Stomach (tissue), 8 donors: ENCODE measurements at regions not wholly inside any gene's neighbourhood (a gene's known extent, or its start where the extent isn't known, plus 50 kb on each side); places are given as distances from the start of the nearest gene placed in this dataset.

Experiments used
- DNase-seq, 2 donors: peaks; one replicate each; pipeline versions ENCODE4 v3.0.0 to v3.0.0-alpha.2; 2013 to 2019
- H3K27ac ChIP-seq, 5 donors: fragments of 200-600 bp in 4 of 5; sonication (generic) in 4 of 5; one replicate each; pipeline ENCODE4 v1.5.1; 2013 to 2019; ENCODE audit warnings: mild to moderate bottlenecking in 1 of 5, moderate library complexity in 1 of 5
- H3K27me3 ChIP-seq, 3 donors: fragments of 200-600 bp; sonication (generic); one replicate each; pipeline ENCODE4 v1.5.1; 2017 to 2019; ENCODE audit warnings: mixed run types in 1 of 3
- H3K36me3 ChIP-seq, 4 donors: fragments of 200-600 bp; sonication (generic); 1 replicate in 3 of 4; 2 replicates in 1 of 4; pipeline ENCODE4 v1.5.1; 2016 to 2019
- H3K4me1 ChIP-seq, 4 donors: fragments of 200-600 bp; sonication (generic); one replicate each; pipeline ENCODE4 v1.5.1; 2016 to 2019
- H3K4me3 ChIP-seq, 4 donors: fragments of 200-600 bp; sonication (generic) in 3 of 4; one replicate each; pipeline ENCODE4 v1.5.1; 2016 to 2019; ENCODE audit warnings: mild to moderate bottlenecking in 1 of 4
- H3K9me3 ChIP-seq, 4 donors: fragments of 200-600 bp; sonication (generic); one replicate each; pipeline ENCODE4 v1.5.1; 2016 to 2019
- EP300 ChIP-seq: sonication (generic); formaldehyde crosslinking; IDR thresholded peaks from one replicate; pipeline ENCODE4 v1.6.1; 2017; ENCODE audit warnings: antibody characterized with exemption
- POLR2A ChIP-seq, 4 donors: fragments of 450-650 bp; IDR thresholded peaks; one replicate each; pipeline ENCODE4 v1.6.1; 2016; ENCODE audit warnings: antibody characterized with exemption in 4 of 4, control low read depth in 2 of 4, mild to moderate bottlenecking in 1 of 4, moderate library complexity in 1 of 4
- POLR2AphosphoS5 ChIP-seq, 3 donors: sonication (generic); formaldehyde crosslinking; IDR thresholded peaks; one replicate each; pipeline ENCODE4 v1.6.1; 2016; ENCODE audit warnings: antibody characterized with exemption in 3 of 3
- WGBS, 5 donors: extraction: QIAGEN DNeasy Blood & Tissue Kit in 3 of 5; methylation state at CpG; one replicate each; pipeline versions ENCODE4 v1.1.5 to v1.1.7; 2013 to 2018; 5-methylcytosine and 5-hydroxymethylcytosine counted together
- intact Hi-C: fragments of 100-400 bp; cut with DNase I; formaldehyde crosslinking; loops from one replicate; pipeline ENCODE4 v1.15.1; 2023; ENCODE audit warnings: low total_unique reads
- TF ChIP-seq, protein P1 (sequence below), 7 experiments: fragments of 450-650 bp in 4 of 7; fragments of 200-600 bp in 3 of 7; sonication (generic) in 3 of 7; IDR thresholded peaks; one replicate each; pipeline ENCODE4 v1.5.1; 2016 to 2019; ENCODE audit warnings: antibody characterized with exemption in 7 of 7, control low read depth in 2 of 7, mild to moderate bottlenecking in 1 of 7
- donor health status: healthy with polysubstance abuse.
- donor health status: Bipolar disorder and iron deficiency.
- donor health status: healthy.

- Histone ChIP-seq H3K9me3 (no peaks in the 10 kb centered on the region), H3K4me3 (no peak overlapping the region), H3K27ac (no peak overlapping the region), H3K4me1 (no peaks in the 10 kb centered on the region), H3K36me3 (no peaks in the 10 kb centered on the region), H3K27me3 (no peaks in the 10 kb centered on the region)
- DNase-seq, result no peak
- 71 to 90% (median 75%) methylated on average over 1 of the region's 1 CpG for WGBS, 5 donors
- TF ChIP-seq POLR2A (IDR thresholded peaks at IDR 0.05), result no peak
- TF ChIP-seq EP300, result no peak
- TF ChIP-seq POLR2AphosphoS5 (IDR thresholded peaks at IDR 0.05), result no peak
- TF ChIP-seq, protein P1, sequence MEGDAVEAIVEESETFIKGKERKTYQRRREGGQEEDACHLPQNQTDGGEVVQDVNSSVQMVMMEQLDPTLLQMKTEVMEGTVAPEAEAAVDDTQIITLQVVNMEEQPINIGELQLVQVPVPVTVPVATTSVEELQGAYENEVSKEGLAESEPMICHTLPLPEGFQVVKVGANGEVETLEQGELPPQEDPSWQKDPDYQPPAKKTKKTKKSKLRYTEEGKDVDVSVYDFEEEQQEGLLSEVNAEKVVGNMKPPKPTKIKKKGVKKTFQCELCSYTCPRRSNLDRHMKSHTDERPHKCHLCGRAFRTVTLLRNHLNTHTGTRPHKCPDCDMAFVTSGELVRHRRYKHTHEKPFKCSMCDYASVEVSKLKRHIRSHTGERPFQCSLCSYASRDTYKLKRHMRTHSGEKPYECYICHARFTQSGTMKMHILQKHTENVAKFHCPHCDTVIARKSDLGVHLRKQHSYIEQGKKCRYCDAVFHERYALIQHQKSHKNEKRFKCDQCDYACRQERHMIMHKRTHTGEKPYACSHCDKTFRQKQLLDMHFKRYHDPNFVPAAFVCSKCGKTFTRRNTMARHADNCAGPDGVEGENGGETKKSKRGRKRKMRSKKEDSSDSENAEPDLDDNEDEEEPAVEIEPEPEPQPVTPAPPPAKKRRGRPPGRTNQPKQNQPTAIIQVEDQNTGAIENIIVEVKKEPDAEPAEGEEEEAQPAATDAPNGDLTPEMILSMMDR (IDR thresholded peaks at IDR 0.05), result no peak
- intact Hi-C loops, result no loop called here
Observed at GRCh38 chr1:95671098-95671497, 437.1 kb downstream of the RWDD3 start.

DNA sequence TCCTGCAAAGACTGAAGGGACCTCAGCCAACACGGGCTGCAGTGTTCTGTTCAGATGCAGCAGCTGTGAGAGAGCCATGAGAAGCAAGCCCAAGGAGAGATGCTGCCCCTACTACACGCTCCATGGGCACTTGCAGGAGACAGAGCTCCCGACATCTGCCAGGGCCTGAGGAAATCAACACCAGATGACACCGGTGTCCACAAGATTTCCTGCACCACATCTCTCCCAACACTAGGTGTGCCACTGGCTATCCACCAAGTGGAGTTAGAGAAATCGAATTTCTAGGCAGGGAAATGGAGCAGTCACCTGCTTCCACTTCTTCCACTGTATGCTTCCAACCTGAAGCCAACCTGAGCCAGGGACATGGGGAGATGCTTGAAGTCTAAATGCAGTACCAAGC lies 445.3 kb downstream of the RWDD3 start:
- Histone ChIP-seq H3K27ac (no peak overlapping the region), H3K4me3 (no peak overlapping the region), H3K9me3 (no peaks in the 10 kb centered on the region), H3K36me3 (no peaks in the 10 kb centered on the region), H3K27me3 (no peaks in the 10 kb centered on the region), H3K4me1 (no peaks in the 10 kb centered on the region)
- intact Hi-C loops, result no loop called here
- 71 to 85% (median 81%) methylated on average over 5 of the region's 5 CpGs for WGBS, 5 donors
- DNase-seq, result no peak
- TF ChIP-seq POLR2AphosphoS5 (IDR thresholded peaks at IDR 0.05) (no peak), POLR2A (IDR thresholded peaks at IDR 0.05) (no peak), EP300 (no peak)
- TF ChIP-seq, protein P1 (IDR thresholded peaks at IDR 0.05), result no peak

GRCh38 chr1:95685081-95685480 lies 451.1 kb downstream of the RWDD3 start:
- Histone ChIP-seq H3K27ac (no peak overlapping the region), H3K27me3 (no peaks in the 10 kb centered on the region), H3K4me1 (no peaks in the 10 kb centered on the region), H3K4me3 (no peak overlapping the region), H3K9me3 (no peaks in the 10 kb centered on the region), H3K36me3 (no peaks in the 10 kb centered on the region)
- TF ChIP-seq, protein P1 (IDR thresholded peaks at IDR 0.05), result no peak
- TF ChIP-seq POLR2AphosphoS5 (IDR thresholded peaks at IDR 0.05), result no peak
- DNase-seq, result no peak
- 34 to 48% (median 43%) methylated on average over 2 of the region's 2 CpGs for WGBS, 5 donors
- intact Hi-C loops, result no loop called here

DNA sequence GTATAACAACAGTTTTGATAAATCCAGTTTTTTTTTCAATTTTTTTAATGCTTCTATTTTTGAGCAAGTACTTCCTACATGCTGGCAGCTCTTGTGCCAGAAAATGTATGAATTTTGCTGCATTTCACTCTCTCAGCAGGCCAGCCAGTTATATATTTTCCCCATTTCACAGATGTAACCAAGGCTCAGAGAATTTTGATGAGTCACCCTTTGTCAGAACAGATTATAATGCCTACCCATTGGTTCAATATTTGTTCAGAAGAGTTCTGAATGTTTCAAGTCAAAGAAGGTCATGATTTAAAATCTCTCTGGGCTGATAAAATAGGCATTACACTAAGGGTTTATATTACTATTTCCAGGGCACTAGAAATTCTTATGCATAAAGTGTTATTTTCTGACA lies 452.2 kb downstream of the RWDD3 start:
- Histone ChIP-seq H3K27me3 (no peaks in the 10 kb centered on the region), H3K4me1 (no peaks in the 10 kb centered on the region), H3K4me3 (no peak overlapping the region), H3K27ac (no peak overlapping the region), H3K36me3 (no peaks in the 10 kb centered on the region), H3K9me3 (no peaks in the 10 kb centered on the region)
- DNase-seq, result no peak
- intact Hi-C loops, result no loop called here
- TF ChIP-seq EP300, result no peak
- TF ChIP-seq POLR2A (IDR thresholded peaks at IDR 0.05), result no peak
- TF ChIP-seq, protein P1 (IDR thresholded peaks at IDR 0.05), result no peak
- TF ChIP-seq POLR2AphosphoS5 (IDR thresholded peaks at IDR 0.05), result no peak
